ENCODE measurements at regions not wholly inside any gene's neighbourhood (a gene's known extent, or its start where the extent isn't known, plus 50 kb on each side); places are given as distances from the start of the nearest gene placed in this dataset.
"Not testable (repeated sequence)": the region's sequence is repeated elsewhere in the genome, so short reads cannot be mapped to it uniquely, and the experiment has no call there.

DNA sequence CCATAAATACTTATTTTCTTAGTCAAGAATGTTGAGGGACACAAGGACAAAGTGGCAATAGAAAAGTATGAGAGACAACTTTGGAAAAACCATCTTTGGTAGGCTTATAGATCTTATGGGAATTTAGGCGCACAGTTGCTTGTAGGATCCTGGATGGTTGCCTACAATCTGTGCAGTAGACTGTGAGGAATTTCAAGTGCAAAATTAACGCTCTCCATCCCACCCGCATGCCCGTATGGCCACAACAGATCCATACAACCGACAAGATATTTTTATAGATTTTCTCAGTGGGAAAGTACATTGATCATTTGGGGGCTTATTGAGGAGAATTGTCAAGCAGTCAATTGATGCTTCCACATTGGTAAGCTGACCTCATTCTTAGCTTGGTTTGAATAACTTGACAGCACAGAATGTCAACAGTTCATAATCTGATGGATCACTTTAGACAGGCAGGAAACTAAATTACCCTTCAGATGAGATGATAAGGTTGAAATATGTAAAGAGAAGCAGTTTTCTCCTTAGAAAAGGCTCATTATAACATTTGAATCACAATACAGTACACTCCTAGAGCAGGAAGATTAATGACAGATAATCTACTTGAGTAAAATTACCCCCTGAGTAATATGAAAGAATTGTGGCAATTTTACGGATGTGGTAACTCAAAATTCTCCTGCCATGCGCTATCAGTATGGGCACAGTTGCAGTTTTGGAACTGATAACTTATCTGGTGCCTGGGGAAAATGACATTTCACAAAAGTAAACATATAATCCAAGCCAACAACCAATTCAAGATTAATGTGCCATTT lies 479.7 kb downstream of the KIF20B start:
- DNase-seq (ENCODE audit: low read depth, low spot score): no peak

GRCh38 chr10:90192825-90193224 lies 491.4 kb downstream of the KIF20B start:
- no peak for DNase-seq (ENCODE audit: low read depth, low spot score)

DNA sequence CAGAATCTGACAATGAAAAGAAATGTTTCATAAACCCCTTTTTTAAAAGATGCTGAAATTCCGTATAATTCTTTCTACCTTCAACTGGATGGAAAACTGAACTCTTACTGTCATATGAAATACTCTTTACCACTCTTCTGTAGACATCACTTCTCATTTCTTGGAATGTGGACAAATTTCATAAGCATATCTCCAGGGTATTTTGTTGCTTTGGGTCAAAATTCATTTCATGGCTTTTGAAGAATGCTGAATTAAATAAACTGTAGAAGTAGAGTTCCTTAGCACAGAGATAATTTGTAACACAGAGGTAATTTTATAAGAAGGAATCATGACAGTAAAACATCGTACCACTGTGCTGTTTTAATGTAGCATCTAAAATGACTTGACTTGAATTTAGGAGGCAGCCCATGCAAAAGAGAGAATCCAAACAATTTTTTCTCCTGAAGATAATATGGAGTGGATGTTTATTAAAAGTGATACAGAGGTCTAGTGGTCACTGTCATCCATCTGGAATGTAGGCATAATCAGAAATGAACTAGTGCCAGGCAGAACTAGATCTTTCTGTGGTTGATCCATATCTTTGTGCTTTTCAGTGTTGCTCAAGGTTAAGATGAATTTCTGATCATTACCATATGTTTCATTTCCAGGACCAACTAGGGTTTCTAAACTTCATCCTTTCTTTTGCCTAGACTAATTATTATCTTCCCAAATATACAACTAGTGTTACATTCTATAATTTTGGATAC lies 492.0 kb downstream of the KIF20B start:
- no peak for DNase-seq (ENCODE audit: low read depth, low spot score)

GRCh38 chr10:90195288-90195840 lies 494.0 kb downstream of the KIF20B start:
- no peak for DNase-seq (ENCODE audit: low read depth, low spot score)

GRCh38 chr10:90197766-90198165 lies 496.4 kb downstream of the KIF20B start:
- DNase-seq (ENCODE audit: low read depth, low spot score): no peak

DNA sequence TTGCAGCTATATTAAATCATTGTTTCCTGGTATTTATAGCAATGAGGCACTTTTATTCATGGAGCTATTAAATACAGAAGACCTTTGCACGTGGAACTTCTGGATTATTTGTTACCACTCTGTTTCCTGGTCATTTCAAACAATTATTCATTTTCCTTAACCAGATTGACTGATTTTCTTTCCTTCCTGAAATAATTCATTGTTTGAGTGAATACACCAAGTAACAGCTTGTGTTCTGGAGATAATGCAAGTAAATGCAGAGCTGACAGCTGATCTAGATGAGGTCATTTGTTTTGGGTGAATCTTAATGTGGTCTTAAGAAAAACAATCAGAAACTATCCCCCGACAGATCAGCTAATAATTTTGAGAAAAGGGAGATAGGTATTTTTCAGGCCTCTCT lies 497.7 kb downstream of the KIF20B start:
- DNase-seq (ENCODE audit: low read depth, low spot score): no peak

DNA sequence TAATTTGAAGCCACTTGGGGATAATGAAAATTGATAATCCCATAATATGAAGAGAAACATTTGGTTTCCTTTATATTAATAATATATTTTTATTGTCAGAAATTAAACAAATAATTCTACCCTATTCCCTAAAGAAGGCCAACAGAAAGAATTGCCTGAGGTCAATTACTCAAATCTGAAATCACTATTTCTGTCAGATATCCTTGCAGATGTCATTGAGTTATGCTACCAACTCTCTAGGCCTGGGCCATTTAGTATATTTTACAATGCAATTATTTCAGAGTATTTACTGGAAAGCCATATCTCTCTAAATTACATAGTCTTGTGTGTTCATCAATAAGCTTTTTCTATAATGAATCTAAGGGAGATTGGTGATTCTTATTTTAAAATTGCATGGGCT lies 498.1 kb downstream of the KIF20B start:
- no peak for DNase-seq (ENCODE audit: low read depth, low spot score)

GRCh38 chr10:90204131-90204955 lies 503.0 kb downstream of the KIF20B start:
- no peak for DNase-seq (ENCODE audit: low read depth, low spot score)

DNA sequence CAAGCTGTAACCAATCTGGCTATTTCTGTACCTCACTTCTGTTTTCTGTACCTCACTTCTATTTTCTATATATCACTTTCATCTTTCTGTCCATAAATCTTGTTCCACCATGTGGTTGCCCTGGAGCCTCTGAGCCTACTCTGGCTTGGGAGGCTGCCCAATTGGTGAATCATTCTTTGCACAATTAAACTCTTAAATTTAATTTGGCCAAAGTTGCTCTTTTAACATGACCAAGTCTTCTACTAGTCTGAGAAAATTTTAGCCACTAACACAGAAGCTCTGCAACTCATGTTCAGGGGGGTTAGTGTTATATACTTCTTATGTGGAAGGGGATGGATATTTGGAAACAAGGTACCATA lies 503.5 kb downstream of the KIF20B start:
- no peak for DNase-seq (ENCODE audit: low read depth, low spot score)

DNA sequence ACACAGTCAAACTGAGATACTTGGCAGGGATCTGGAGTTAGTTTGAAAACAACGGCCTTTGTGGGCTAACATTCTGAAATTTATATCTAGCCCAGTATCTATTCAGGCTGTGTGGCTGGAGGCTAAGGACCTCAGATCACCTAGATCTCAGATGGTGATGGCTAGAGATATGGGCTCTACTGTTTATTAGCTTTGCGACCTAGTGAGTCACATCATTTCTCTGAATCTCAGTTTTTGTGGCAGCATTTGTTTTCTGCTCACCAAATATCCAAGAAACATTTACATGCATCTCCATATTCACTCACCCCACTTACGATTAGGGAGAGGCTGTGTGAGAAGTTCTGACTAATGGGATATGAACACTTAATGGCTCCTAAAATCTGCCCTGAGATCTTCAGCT lies 503.9 kb downstream of the KIF20B start:
- DNase-seq (ENCODE audit: low read depth, low spot score): no peak

DNA sequence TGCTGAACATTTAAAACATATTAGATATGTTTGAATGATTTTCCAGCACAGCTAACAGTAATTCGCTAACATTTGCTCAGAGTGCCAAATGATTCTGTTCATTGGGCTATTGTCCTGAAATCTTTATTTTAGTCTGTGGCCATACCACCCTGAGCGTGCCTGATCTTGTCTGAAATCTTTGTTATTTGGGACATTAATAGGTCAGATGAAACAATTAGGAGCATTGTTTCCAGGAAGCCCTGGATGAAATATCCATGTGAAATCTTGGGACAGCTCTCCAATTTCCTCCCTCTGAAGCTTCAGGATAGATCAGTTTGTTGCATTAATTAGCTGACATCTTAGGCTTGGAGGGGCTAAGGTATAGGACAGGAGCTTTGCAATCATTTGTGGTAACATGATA lies 512.0 kb downstream of the KIF20B start:
- no peak for DNase-seq (ENCODE audit: low read depth, low spot score)

DNA sequence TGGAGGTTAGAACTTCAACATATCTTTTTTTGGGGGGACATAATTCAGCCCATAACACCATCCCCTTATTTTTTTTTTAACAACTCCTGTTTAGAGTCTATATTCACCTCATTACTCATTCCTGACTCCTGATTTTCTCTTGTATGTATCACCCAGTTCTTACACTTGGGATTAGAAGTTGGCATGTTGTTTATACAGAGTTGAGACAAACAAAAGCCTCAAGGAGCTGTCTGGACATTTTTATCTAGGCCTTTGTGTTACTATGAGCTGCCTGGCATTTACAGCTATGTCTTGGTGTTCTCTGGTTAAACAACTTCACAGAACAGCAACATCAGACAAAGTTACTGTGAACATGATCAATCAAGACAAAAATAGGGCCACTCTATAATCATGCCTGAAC lies 517.5 kb downstream of the KIF20B start:
- DNase-seq (ENCODE audit: low read depth, low spot score): no peak

GRCh38 chr10:90222372-90222771 lies 521.0 kb downstream of the KIF20B start:
- DNase-seq (ENCODE audit: low read depth, low spot score): peak; percentile 71

GRCh38 chr10:90222939-90223338 lies 521.5 kb downstream of the KIF20B start:
- no peak for DNase-seq (ENCODE audit: low read depth, low spot score)

GRCh38 chr10:90224791-90225566 lies 523.6 kb downstream of the KIF20B start:
- no peak for DNase-seq (ENCODE audit: low read depth, low spot score)

DNA sequence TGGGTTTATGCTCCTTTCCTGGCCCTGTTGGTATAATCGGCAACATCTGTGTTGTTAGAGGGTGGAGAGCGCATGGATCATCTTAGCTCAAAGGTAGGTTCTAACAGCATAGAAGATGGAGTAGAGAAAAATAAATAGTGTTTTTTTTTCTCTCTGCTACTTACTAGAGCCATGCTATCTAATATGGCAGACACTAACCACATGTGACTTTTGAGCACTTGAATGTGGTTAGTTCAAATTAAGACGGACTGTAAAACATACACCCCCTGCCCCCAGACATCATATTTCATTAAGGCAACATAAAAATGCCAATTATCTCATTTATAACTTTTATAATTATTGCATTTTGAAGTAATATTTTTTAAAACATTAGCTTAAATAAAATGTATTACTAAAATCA lies 525.1 kb downstream of the KIF20B start:
- no peak for DNase-seq (ENCODE audit: low read depth, low spot score)

GRCh38 chr10:90227217-90227656 lies 525.8 kb downstream of the KIF20B start:
- DNase-seq (ENCODE audit: low read depth, low spot score): no peak

DNA sequence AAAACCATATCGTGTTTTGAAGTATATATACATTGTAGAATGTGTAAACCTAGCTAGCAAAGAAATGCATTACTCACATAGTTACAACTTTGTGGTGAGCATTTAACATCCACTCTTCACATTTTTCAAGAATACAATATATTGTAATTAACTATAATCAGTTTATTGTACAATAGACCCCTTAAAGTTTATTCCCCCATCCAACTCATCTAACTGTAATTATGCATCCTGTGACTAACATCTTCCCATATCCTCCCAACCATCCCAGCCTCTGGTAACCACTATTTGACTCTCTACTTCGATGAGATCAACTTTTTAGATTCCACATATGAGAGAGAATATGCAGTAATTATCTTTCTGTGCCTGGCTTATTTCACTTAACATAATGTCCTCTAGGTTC lies 526.4 kb downstream of the KIF20B start:
- no peak for DNase-seq (ENCODE audit: low read depth, low spot score)

- DNase-seq (ENCODE audit: low read depth, low spot score): no peak
These were observed 528.1 kb downstream of the KIF20B start for GRCh38 chr10:90229486-90229885.

- not testable (repeated sequence) for DNase-seq (ENCODE audit: low read depth, low spot score)
These were observed 532.4 kb downstream of the KIF20B start for GRCh38 chr10:90233805-90234204.

GRCh38 chr10:90245623-90246022 lies 544.2 kb downstream of the KIF20B start:
- no peak for DNase-seq (ENCODE audit: low read depth, low spot score)
